CD4-positive, alpha-beta memory T cell (primary cell): ENCODE measurements at regions not wholly inside any gene's neighbourhood (a gene's known extent, or its start where the extent isn't known, plus 50 kb on each side); places are given as distances from the start of the nearest gene placed in this dataset.

Experiments used
- CTCF ChIA-PET: fragments of 350-600 bp; sonication (Branson Sonifier 250); formaldehyde crosslinking; loops from one replicate; lab custom pipeline; 2021; ENCODE audit warnings: inconsistent platforms; ENCODE audit not compliant: partially characterized antibody; lab: Charles Lee
- POLR2A ChIA-PET: fragments of 350-600 bp; sonication (Branson Sonifier 250); formaldehyde crosslinking; loops from one replicate; lab custom pipeline; 2021; ENCODE audit not compliant: partially characterized antibody; lab: Charles Lee
- DNase-seq, 5 donors: peaks; one replicate each; pipeline versions ENCODE4 v3.0.0 to v3.0.0-alpha.2; 2020 to 2022; ENCODE audit warnings: mixed read lengths in 1 of 5
- H3K27ac ChIP-seq: one replicate; pipeline ENCODE4 v1.7.0; 2013; ENCODE audit warnings: low read depth, low read length
- H3K27me3 ChIP-seq: 2 replicates; pipeline ENCODE4 v1.7.0; 2013; ENCODE audit warnings: mild to moderate bottlenecking, low read length, moderate library complexity; ENCODE audit not compliant: insufficient read depth
- H3K36me3 ChIP-seq: 2 replicates; pipeline ENCODE4 v1.7.0; 2013; ENCODE audit warnings: mild to moderate bottlenecking, low read length, moderate library complexity; ENCODE audit not compliant: insufficient read depth
- H3K4me1 ChIP-seq: 2 replicates; pipeline ENCODE4 v1.7.0; 2013; ENCODE audit warnings: mild to moderate bottlenecking, low read length, moderate library complexity; ENCODE audit not compliant: insufficient read depth
- H3K4me3 ChIP-seq, 2 donors: one replicate each; pipeline ENCODE4 v1.7.0; 2013; ENCODE audit warnings: low read length in 2 of 2, mild to moderate bottlenecking in 1 of 2
- H3K9me3 ChIP-seq, 2 donors: one replicate each; pipeline ENCODE4 v1.7.0; 2013; ENCODE audit warnings: low read length in 2 of 2, control low read depth in 1 of 2; ENCODE audit not compliant: control insufficient read depth in 1 of 2
- H3K27ac Mint-ChIP-seq, 7 donors: one replicate each; pipeline ENCODE4 v1.8.0; 2020 to 2021; ENCODE audit warnings: mixed read lengths in 7 of 7, mild to moderate bottlenecking in 6 of 7, inconsistent platforms in 3 of 7, moderate library complexity in 3 of 7
- H3K27me3 Mint-ChIP-seq, 2 donors: one replicate each; pipeline ENCODE4 v1.8.0; 2020 to 2021; ENCODE audit warnings: mixed read lengths in 2 of 2
- H3K36me3 Mint-ChIP-seq, 2 donors: one replicate each; pipeline ENCODE4 v1.8.0; 2020 to 2021; ENCODE audit warnings: mixed read lengths in 2 of 2, inconsistent platforms in 1 of 2, mild to moderate bottlenecking in 1 of 2
- H3K4me1 Mint-ChIP-seq, 4 donors: one replicate each; pipeline ENCODE4 v1.8.0; 2020 to 2021; ENCODE audit warnings: mixed read lengths in 4 of 4, mild to moderate bottlenecking in 1 of 4
- H3K4me3 Mint-ChIP-seq, 8 donors: one replicate each; pipeline ENCODE4 v1.8.0; 2020 to 2021; ENCODE audit warnings: mixed read lengths in 8 of 8, mild to moderate bottlenecking in 7 of 8, moderate library complexity in 6 of 8, inconsistent platforms in 3 of 8
- H3K9me3 Mint-ChIP-seq, 8 donors: one replicate each; pipeline ENCODE4 v1.8.0; 2020 to 2021; ENCODE audit warnings: mixed read lengths in 8 of 8, mild to moderate bottlenecking in 5 of 8, inconsistent platforms in 3 of 8, moderate library complexity in 1 of 8
- intact Hi-C: fragments of 100-400 bp; cut with micrococcal nuclease; formaldehyde crosslinking; loops from one replicate; pipeline ENCODE4 v1.15.1; 2023

DNA sequence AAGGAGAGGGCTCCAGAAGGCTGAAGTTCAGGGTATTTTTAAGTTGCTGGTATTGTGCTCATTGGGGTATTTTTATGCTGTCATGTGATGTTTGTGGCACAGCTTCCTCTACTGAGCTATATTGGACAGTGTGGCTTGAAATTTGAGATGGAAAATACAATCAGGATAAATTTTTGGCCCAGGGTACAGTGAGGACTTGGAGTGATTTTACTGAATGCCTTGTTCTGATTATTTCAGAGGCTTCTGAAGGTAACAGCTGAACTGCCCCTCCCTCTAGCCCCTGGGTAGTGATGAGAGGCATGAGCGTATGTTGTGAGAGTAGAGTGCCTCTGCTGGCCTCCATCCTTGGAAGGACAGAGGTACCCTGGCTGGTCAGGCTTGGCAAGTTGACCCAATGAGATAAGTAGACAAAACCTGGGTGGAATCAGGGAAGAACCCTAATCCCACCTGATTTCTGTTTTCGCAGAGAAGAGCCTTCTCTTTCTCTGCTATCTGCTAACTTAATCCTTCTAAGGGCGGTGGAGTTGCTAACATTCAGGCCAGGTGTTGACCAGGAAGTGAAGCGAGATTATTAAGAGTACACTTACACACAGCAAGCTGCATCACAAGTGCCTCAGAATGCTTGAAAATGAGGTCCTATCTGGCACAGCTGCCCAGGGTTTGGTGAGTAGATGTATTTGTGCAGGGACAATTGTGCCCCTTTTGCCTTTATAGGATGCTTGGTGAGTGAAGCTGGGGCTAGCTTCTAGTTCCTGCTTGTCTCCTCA is 98.1 kb upstream of the CLSTN2 start:
- CTCF ChIA-PET: no interaction called here
- H3K27me3 Mint-ChIP-seq: no peaks in the 10 kb centered on the region
- no peaks in the 10 kb centered on the region for H3K4me1 Mint-ChIP-seq
- no peak overlapping the region for H3K4me3 Mint-ChIP-seq
- H3K9me3 Mint-ChIP-seq: peaks cover 0 to under 1% (median 0%) of the 10 kb centered on the region in 8 donors
- POLR2A ChIA-PET: no interaction called here
- Histone ChIP-seq H3K4me1 (no peaks in the 10 kb centered on the region), H3K27ac (no peak overlapping the region), H3K36me3 (no peaks in the 10 kb centered on the region), H3K9me3 (no peaks in the 10 kb centered on the region), H3K27me3 (no peaks in the 10 kb centered on the region), H3K4me3 (no peak overlapping the region)
- intact Hi-C loops: no loop called here
- H3K36me3 Mint-ChIP-seq: no peaks in the 10 kb centered on the region
- DNase-seq: no peak
- H3K27ac Mint-ChIP-seq: no peak overlapping the region

DNA sequence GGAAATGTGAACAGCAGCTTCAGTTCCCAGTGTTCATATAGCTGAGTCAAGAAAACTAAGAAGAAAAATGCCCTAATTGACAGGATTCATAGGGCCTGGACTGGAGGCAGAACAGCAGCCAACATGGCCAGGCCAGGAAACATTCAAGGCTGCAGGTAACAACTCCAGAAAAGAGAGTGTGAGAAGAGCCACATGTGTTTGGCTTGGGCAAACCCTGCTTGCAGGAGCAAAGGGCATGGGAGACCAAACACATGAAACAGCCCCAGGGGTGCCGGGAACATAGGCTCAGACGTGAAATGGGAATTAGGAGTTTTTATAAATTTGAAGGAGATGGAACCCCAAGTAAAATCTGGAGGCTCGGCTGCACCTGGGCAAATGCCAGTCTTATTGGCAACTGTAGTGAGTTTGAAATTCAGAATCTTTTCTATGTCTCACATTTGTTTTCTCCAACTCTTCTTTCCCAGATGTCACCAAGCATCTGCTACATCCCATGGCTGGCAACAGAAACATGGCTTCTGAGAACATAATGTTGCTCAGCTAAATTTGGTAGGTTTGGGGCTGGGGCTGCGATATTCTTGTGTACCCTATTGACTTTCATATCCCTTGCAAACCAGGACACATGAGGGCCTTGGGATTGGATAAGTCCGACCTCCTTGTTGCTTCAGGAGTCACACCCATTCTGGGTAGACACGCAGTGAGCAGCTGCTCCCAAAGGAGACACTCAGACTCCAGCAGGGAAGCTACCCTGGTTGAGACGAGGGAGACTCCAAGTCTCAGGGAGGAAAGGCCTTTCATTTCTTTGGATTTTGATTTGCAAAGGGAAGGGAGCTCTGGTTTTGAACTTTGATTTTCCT is 98.9 kb upstream of the CLSTN2 start:
- no peaks in the 10 kb centered on the region for H3K27me3 Mint-ChIP-seq
- no peak for DNase-seq
- H3K27ac Mint-ChIP-seq: no peak overlapping the region
- Histone ChIP-seq H3K27ac (no peak overlapping the region), H3K4me3 (no peak overlapping the region), H3K27me3 (no peaks in the 10 kb centered on the region), H3K36me3 (no peaks in the 10 kb centered on the region), H3K9me3 (no peaks in the 10 kb centered on the region), H3K4me1 (no peaks in the 10 kb centered on the region)
- intact Hi-C loops: no loop called here
- H3K36me3 Mint-ChIP-seq: no peaks in the 10 kb centered on the region
- CTCF ChIA-PET: no interaction called here
- H3K9me3 Mint-ChIP-seq: no peaks in the 10 kb centered on the region
- no peaks in the 10 kb centered on the region for H3K4me1 Mint-ChIP-seq
- POLR2A ChIA-PET: no interaction called here
- no peak overlapping the region for H3K4me3 Mint-ChIP-seq

DNA sequence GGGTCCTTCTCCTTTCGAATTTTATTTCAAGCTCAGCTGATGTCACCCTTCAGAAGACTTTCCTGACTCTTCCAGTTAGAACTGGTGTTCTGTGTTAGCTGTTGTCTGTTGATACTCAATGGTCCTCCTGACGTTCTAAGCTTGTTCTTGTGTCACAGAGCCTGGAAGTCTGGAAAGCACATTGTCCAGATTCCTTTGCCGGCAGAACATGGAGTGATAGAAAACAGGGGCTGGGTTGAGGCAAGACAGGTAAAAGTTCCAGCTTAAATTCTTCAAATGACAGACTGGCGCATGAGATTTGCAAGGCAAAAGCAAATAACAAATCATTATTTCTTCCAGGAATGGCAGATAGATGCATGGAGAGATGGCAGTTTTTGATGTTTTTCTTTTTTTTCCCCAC is 102.0 kb upstream of the CLSTN2 start:
- no peak overlapping the region for H3K27ac ChIP-seq
- H3K27me3 ChIP-seq: no peaks in the 10 kb centered on the region
- ChIA-PET POLR2A (no interaction called here), CTCF (no interaction called here)
- Mint-ChIP-seq H3K27me3 (no peaks in the 10 kb centered on the region), H3K4me1 (no peaks in the 10 kb centered on the region), H3K4me3 (no peak overlapping the region), H3K36me3 (no peaks in the 10 kb centered on the region), H3K9me3 (no peaks in the 10 kb centered on the region), H3K27ac (no peak overlapping the region)
- DNase-seq: no peak
- H3K4me1 ChIP-seq: no peaks in the 10 kb centered on the region
- no peaks in the 10 kb centered on the region for H3K9me3 ChIP-seq
- H3K4me3 ChIP-seq: no peak overlapping the region
- intact Hi-C loops: no loop called here
- H3K36me3 ChIP-seq: no peaks in the 10 kb centered on the region

DNA sequence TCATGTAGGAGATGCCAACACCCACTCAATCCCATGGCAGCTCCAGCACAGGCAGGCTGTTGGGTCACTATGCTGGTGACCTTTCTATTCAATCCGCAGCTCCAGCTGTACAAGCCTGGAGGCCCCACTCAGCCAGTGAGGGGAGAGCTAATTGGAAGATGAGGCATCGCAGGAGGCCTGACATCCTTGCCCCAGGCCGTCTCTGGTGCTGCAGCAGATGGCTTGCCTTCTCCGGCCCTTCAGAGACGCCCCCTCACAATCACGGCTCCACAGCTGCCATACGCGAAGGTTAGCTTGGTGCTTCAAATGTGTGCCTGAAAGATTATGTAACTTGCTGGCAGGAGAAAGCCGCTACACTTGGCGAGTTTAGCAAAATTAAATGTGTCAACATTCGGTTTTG is 104.2 kb upstream of the CLSTN2 start:
- CTCF ChIA-PET: no interaction called here
- intact Hi-C loops: no loop called here

DNA sequence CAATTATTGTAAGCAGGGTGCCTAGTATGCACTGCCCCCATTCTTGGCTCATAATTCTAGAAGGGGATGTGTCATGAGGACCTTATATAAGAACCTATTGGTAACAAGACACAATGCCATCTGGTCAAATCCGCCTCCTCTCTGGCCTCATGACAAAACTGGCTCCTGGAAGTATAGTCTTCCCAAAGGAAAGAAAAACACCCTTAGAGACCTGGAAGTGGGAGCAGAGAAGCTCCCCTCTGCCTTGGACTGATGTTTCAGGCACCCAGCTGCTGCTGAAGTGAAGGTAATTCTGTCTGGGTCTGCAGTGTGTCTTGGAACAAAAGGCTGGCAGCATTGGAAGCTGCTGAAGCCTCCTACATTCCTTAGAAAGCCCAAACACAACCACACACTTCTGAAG is 107.2 kb upstream of the CLSTN2 start:
- Histone ChIP-seq H3K9me3 (no peaks in the 10 kb centered on the region), H3K27ac (no peak overlapping the region), H3K27me3 (no peaks in the 10 kb centered on the region), H3K4me1 (no peaks in the 10 kb centered on the region), H3K36me3 (no peaks in the 10 kb centered on the region), H3K4me3 (no peak overlapping the region)
- ChIA-PET CTCF (no interaction called here), POLR2A (no interaction called here)
- Mint-ChIP-seq H3K4me1 (no peaks in the 10 kb centered on the region), H3K36me3 (no peaks in the 10 kb centered on the region), H3K27me3 (no peaks in the 10 kb centered on the region), H3K27ac (no peak overlapping the region), H3K9me3 (peaks cover 0 to 4% (median 0%) of the 10 kb centered on the region in 8 donors), H3K4me3 (no peak overlapping the region)
- intact Hi-C loops: no loop called here
- DNase-seq: no peak

More for the DNA sequence above, 104.2 kb upstream of the CLSTN2 start:
- Histone ChIP-seq H3K4me3 (no peak overlapping the region), H3K36me3 (no peaks in the 10 kb centered on the region), H3K27me3 (no peaks in the 10 kb centered on the region), H3K9me3 (no peaks in the 10 kb centered on the region), H3K27ac (no peak overlapping the region), H3K4me1 (no peaks in the 10 kb centered on the region)
- Mint-ChIP-seq H3K4me3 (no peak overlapping the region), H3K4me1 (no peaks in the 10 kb centered on the region), H3K27ac (no peak overlapping the region), H3K36me3 (no peaks in the 10 kb centered on the region), H3K27me3 (no peaks in the 10 kb centered on the region), H3K9me3 (no peaks in the 10 kb centered on the region)
- no peak for DNase-seq
- POLR2A ChIA-PET: no interaction called here

DNA sequence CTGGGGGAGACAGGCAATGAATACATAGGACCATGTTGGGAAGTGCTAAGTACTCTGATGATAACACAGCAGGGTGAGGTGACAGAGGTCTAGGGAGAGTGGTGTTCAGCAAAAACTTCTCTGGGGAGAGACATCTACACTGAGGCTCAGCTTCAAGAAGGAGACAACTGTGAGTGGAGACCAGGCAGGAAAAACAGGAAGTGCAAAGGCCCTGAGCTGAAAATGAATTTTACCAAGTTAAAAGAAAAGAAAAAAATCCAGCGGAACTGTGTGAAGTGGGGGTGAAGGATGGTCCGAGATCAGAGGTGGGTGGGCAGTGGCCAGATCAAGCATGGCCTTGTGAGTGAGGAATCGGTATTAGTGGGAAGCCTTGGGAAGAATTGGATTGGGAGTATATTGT is 110.1 kb upstream of the CLSTN2 start:
- Mint-ChIP-seq H3K4me3 (no peak overlapping the region), H3K4me1 (no peaks in the 10 kb centered on the region), H3K27ac (no peak overlapping the region), H3K36me3 (no peaks in the 10 kb centered on the region), H3K27me3 (no peaks in the 10 kb centered on the region), H3K9me3 (peaks cover 0 to 11% (median 4%) of the 10 kb centered on the region in 8 donors)
- H3K4me3 ChIP-seq: no peak overlapping the region
- H3K36me3 ChIP-seq: no peaks in the 10 kb centered on the region
- ChIA-PET POLR2A (no interaction called here), CTCF (no interaction called here)
- intact Hi-C loops: no loop called here
- H3K9me3 ChIP-seq: no peaks in the 10 kb centered on the region
- no peaks in the 10 kb centered on the region for H3K4me1 ChIP-seq
- H3K27me3 ChIP-seq: no peaks in the 10 kb centered on the region
- DNase-seq: no peak
- H3K27ac ChIP-seq: no peak overlapping the region

DNA sequence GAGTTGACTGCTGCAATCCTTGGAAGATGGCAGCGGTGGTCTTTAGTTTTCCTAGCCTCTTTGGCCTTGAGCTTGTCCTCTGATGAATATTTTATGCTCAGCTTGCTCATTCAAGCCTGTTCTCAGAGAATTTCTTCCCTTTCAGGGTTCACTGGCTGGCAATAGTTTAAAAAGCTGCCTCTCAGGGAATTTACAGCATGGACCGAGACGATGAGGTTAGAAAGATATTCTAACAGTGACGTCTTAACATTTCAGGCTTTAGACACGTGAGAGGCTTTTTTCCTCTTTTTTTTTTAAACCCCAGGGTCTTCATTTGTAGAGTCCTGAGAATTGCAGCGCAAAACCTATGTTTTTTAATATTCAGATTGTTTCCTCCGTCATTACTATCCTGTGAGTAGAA is 120.3 kb upstream of the CLSTN2 start:
- Histone ChIP-seq H3K9me3 (no peaks in the 10 kb centered on the region), H3K27ac (no peak overlapping the region), H3K36me3 (no peaks in the 10 kb centered on the region), H3K4me1 (no peaks in the 10 kb centered on the region), H3K27me3 (no peaks in the 10 kb centered on the region), H3K4me3 (no peak overlapping the region)
- CTCF ChIA-PET: no interaction called here
- H3K9me3 Mint-ChIP-seq: peaks cover 0 to 11% (median 3%) of the 10 kb centered on the region in 8 donors
- H3K27me3 Mint-ChIP-seq: peaks cover 3 to 4% of the 10 kb centered on the region in 2 donors
- DNase-seq: no peak
- POLR2A ChIA-PET: interaction anchor here (0.7 kb wide), 1 partner anchor 24 kb away, joined by 3 read pairs; no protein-coding TSS in a partner anchor
- peaks cover 0 to 1% of the 10 kb centered on the region in 2 donors for H3K36me3 Mint-ChIP-seq
- H3K27ac Mint-ChIP-seq: no peak overlapping the region
- H3K4me1 Mint-ChIP-seq: no peaks in the 10 kb centered on the region
- H3K4me3 Mint-ChIP-seq: no peak overlapping the region
- intact Hi-C loops: no loop called here
